ENCODE measurements at regions not wholly inside any gene's neighbourhood (a gene's known extent, or its start where the extent isn't known, plus 50 kb on each side); places are given as distances from the start of the nearest gene placed in this dataset.
"Not testable (repeated sequence)": the region's sequence is repeated elsewhere in the genome, so short reads cannot be mapped to it uniquely, and the experiment has no call there.

- not testable (repeated sequence) for TF ChIP-seq CTCF, POLR2A (IDR thresholded peaks at IDR 0.05)
Measured at GRCh38 chr20:54725266-54725665, 249.9 kb downstream of the DOK5 start.
